Testis (tissue), 2 donors: ENCODE measurements at regions not wholly inside any gene's neighbourhood (a gene's known extent, or its start where the extent isn't known, plus 50 kb on each side); places are given as distances from the start of the nearest gene placed in this dataset.

Experiments
- DNase-seq: peaks from one replicate; pipeline ENCODE4 v3.0.0-alpha.2; 2019
- H3K27ac ChIP-seq, 2 donors: fragments of 200-600 bp; sonication (generic); one replicate each; pipeline ENCODE4 v1.5.1; 2019
- H3K27me3 ChIP-seq: fragments of 200-600 bp; sonication (generic); one replicate; pipeline ENCODE4 v1.5.1; 2019
- H3K36me3 ChIP-seq: fragments of 200-600 bp; sonication (generic); one replicate; pipeline ENCODE4 v1.5.1; 2017; ENCODE audit warnings: low read depth; ENCODE audit errors: missing control alignments
- H3K4me1 ChIP-seq: fragments of 200-600 bp; sonication (generic); one replicate; pipeline ENCODE4 v1.5.1; 2019
- H3K4me3 ChIP-seq, 2 donors: fragments of 200-600 bp; sonication (generic); one replicate each; pipeline ENCODE4 v1.5.1; 2017 to 2019
- H3K9me3 ChIP-seq: fragments of 200-600 bp; sonication (generic); one replicate; pipeline ENCODE4 v1.5.1; 2017
- POLR2A ChIP-seq: fragments of 450-650 bp; IDR thresholded peaks from one replicate; pipeline ENCODE4 v1.6.1; 2017; ENCODE audit warnings: antibody characterized with exemption, mild to moderate bottlenecking, moderate library complexity
- WGBS, 2 donors: methylation state at CpG; one replicate each; pipeline ENCODE4 v1.1.5; 2018; 5-methylcytosine and 5-hydroxymethylcytosine counted together
- intact Hi-C: fragments of 100-400 bp; cut with DNase I; formaldehyde crosslinking; loops from one replicate; pipeline ENCODE4 v1.15.1; 2023; ENCODE audit warnings: low total_unique reads
- TF ChIP-seq, protein P1 (sequence below), 3 experiments: fragments of 450-650 bp in 2 of 3; fragments of 200-600 bp in 1 of 3; sonication (generic) in 1 of 3; IDR thresholded peaks; one replicate each; pipeline ENCODE4 v1.5.1; 2016 to 2019; ENCODE audit warnings: antibody characterized with exemption in 3 of 3, mild to moderate bottlenecking in 2 of 3, moderate library complexity in 1 of 3

DNA sequence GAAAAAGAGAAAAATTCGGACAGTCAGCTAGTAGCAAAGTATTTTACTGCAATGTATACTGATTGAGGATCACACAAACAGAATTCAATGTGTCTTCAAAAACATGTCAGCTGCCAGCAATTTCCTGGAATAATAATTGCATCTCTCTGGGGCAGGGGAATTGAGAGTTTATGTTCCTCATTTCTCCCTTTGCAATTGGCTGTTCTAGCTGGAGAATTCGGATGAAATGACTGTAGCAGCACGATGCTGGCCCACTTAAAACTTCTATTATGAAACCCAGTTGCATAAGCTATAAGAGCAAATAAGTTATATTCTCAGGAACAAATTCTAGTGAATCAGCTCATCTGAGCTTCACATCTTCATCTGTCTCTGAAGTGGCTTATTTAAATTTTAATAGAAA is 99.9 kb upstream of the CPEB2 start:
- H3K27ac ChIP-seq = no peak overlapping the region
- H3K9me3 ChIP-seq = no peaks in the 10 kb centered on the region
- no peak overlapping the region for H3K4me3 ChIP-seq
- H3K4me1 ChIP-seq = no peaks in the 10 kb centered on the region
- H3K36me3 ChIP-seq = no peaks in the 10 kb centered on the region
- no peaks in the 10 kb centered on the region for H3K27me3 ChIP-seq
- TF ChIP-seq POLR2A = no peak
- TF ChIP-seq, protein P1, sequence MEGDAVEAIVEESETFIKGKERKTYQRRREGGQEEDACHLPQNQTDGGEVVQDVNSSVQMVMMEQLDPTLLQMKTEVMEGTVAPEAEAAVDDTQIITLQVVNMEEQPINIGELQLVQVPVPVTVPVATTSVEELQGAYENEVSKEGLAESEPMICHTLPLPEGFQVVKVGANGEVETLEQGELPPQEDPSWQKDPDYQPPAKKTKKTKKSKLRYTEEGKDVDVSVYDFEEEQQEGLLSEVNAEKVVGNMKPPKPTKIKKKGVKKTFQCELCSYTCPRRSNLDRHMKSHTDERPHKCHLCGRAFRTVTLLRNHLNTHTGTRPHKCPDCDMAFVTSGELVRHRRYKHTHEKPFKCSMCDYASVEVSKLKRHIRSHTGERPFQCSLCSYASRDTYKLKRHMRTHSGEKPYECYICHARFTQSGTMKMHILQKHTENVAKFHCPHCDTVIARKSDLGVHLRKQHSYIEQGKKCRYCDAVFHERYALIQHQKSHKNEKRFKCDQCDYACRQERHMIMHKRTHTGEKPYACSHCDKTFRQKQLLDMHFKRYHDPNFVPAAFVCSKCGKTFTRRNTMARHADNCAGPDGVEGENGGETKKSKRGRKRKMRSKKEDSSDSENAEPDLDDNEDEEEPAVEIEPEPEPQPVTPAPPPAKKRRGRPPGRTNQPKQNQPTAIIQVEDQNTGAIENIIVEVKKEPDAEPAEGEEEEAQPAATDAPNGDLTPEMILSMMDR (IDR thresholded peaks at IDR 0.05) = no peak
- 83 to 85% methylated on average over 3 of the region's 3 CpGs for WGBS, 2 donors
- intact Hi-C loops = no loop called here
- DNase-seq = no peak

DNA sequence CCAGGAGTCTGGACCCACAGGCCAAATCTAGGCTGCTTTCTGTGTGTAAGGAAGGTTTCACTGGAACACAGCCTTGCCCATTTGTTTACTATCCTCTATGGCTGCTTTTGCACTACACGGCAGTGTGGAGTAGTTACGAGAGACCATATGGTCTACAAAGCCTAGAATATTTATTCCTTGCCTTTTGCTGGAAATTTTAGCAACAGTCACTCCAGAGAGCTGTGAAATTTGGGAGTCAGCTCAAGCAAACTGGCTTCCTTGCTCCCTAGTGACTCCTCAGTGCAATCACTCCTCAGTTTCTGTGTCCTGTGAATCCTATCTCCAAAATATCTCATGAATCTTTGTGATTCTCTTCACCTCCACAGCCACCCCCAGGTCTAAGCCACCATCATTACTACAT is 99.0 kb upstream of the CPEB2 start:
- intact Hi-C loops = no loop called here
- no peak overlapping the region for H3K27ac ChIP-seq
- DNase-seq = no peak
- 91 to 98% methylated on average over 2 of the region's 2 CpGs for WGBS, 2 donors
- H3K9me3 ChIP-seq = no peaks in the 10 kb centered on the region
- no peak overlapping the region for H3K4me3 ChIP-seq
- H3K27me3 ChIP-seq = no peaks in the 10 kb centered on the region
- no peaks in the 10 kb centered on the region for H3K4me1 ChIP-seq
- H3K36me3 ChIP-seq = no peaks in the 10 kb centered on the region
- no peak for TF ChIP-seq POLR2A
- TF ChIP-seq, protein P1 (IDR thresholded peaks at IDR 0.05) = no peak

DNA sequence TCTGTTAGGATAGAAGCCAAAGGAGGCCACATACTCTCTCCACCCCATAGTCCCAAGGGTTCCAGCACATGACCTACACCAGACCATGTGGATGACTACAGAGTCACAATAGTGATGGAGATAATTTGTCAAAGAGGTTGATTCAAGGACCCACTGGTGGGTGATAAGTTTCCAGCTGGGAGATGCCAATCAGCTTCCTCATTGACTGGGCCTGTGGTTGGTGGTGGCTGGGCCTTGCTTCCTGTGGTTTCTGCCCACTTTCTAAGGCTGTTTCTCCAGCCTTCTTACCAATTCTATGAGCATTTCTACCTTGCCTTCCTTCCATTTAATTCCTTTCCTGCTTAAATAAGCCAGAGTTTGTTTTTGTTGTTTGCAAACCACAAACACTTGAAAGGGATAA is 95.5 kb upstream of the CPEB2 start:
- Histone ChIP-seq H3K9me3 (no peaks in the 10 kb centered on the region), H3K27ac (no peak overlapping the region), H3K27me3 (no peaks in the 10 kb centered on the region), H3K36me3 (no peaks in the 10 kb centered on the region), H3K4me3 (no peak overlapping the region), H3K4me1 (no peaks in the 10 kb centered on the region)
- TF ChIP-seq, protein P1 (IDR thresholded peaks at IDR 0.05) = no peak
- no peak for TF ChIP-seq POLR2A
- DNase-seq = no peak
- intact Hi-C loops = no loop called here

DNA sequence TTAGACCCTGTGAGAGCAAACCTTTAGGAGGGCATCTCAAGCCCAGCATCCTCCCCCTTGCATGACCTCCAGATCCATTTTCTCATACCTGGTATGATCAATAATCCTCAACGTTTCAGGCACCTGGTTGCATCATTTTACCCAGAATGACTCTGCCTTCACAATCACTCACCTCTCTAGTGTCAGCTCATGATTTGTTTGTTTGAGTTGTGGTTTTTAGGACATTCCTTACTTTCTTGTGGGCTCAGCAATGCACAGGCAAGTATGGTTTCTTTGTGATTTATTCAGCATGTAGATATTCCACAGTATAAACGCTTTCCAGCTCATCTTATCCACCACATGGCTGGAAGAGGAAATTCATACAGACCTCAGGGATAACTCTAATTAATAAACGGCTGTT is 93.6 kb upstream of the CPEB2 start:
- H3K27me3 ChIP-seq = no peaks in the 10 kb centered on the region
- intact Hi-C loops = no loop called here
- no peaks in the 10 kb centered on the region for H3K4me1 ChIP-seq
- no peak overlapping the region for H3K27ac ChIP-seq
- WGBS, 2 donors = 71 to 76% methylated on average over 3 of the region's 3 CpGs
- H3K9me3 ChIP-seq = no peaks in the 10 kb centered on the region
- H3K36me3 ChIP-seq = no peaks in the 10 kb centered on the region
- H3K4me3 ChIP-seq = no peak overlapping the region
- TF ChIP-seq, protein P1 (IDR thresholded peaks at IDR 0.05) = no peak
- TF ChIP-seq POLR2A = no peak
- no peak for DNase-seq

DNA sequence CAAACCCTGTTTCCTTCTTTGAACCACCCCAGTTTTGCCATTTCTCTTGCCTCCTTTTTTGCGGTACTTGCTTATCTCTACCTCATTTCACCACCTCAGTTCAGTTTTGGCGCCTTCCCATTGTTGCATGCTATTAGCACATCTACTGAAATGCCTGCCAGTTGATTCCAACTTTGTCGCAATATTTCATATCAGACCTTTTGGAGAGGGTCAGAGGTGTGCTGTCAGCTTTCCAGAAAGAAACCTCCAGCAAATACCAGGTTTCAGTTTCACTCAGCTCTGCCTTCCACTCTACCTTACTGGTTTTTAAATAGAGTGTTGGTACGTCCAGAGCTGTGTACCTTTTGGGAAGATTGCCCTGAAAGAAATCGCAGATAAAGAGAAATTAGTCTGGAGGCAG is 91.9 kb upstream of the CPEB2 start:
- no peaks in the 10 kb centered on the region for H3K27me3 ChIP-seq
- no peak overlapping the region for H3K27ac ChIP-seq
- TF ChIP-seq, protein P1 (IDR thresholded peaks at IDR 0.05) = no peak
- TF ChIP-seq POLR2A = no peak
- no peak overlapping the region for H3K4me3 ChIP-seq
- H3K9me3 ChIP-seq = no peaks in the 10 kb centered on the region
- 68 to 90% methylated on average over 5 of the region's 5 CpGs for WGBS, 2 donors
- H3K4me1 ChIP-seq = no peaks in the 10 kb centered on the region
- H3K36me3 ChIP-seq = no peaks in the 10 kb centered on the region
- intact Hi-C loops = no loop called here
- no peak for DNase-seq
